22Rv1 (cell line): ENCODE measurements at regions not wholly inside any gene's neighbourhood (a gene's known extent, or its start where the extent isn't known, plus 50 kb on each side); places are given as distances from the start of the nearest gene placed in this dataset.

Experiments
- ZFX ChIP-seq: fragments of 450-650 bp; IDR thresholded peaks from 2 replicates; pipeline ENCODE4 v1.6.1; 2017; ENCODE audit warnings: antibody characterized with exemption, borderline replicate concordance
- TF ChIP-seq, protein P1 (sequence below): fragments of 450-650 bp; IDR thresholded peaks from 2 replicates; pipeline ENCODE4 v1.5.1; 2017; ENCODE audit warnings: mild to moderate bottlenecking

GRCh38 chr6:93644611-93645010 is 225.3 kb upstream of the EPHA7 start:
- TF ChIP-seq, protein P1, sequence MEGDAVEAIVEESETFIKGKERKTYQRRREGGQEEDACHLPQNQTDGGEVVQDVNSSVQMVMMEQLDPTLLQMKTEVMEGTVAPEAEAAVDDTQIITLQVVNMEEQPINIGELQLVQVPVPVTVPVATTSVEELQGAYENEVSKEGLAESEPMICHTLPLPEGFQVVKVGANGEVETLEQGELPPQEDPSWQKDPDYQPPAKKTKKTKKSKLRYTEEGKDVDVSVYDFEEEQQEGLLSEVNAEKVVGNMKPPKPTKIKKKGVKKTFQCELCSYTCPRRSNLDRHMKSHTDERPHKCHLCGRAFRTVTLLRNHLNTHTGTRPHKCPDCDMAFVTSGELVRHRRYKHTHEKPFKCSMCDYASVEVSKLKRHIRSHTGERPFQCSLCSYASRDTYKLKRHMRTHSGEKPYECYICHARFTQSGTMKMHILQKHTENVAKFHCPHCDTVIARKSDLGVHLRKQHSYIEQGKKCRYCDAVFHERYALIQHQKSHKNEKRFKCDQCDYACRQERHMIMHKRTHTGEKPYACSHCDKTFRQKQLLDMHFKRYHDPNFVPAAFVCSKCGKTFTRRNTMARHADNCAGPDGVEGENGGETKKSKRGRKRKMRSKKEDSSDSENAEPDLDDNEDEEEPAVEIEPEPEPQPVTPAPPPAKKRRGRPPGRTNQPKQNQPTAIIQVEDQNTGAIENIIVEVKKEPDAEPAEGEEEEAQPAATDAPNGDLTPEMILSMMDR = no peak
- TF ChIP-seq ZFX = no peak
